ENCODE measurements at regions not wholly inside any gene's neighbourhood (a gene's known extent, or its start where the extent isn't known, plus 50 kb on each side); places are given as distances from the start of the nearest gene placed in this dataset.

DNA sequence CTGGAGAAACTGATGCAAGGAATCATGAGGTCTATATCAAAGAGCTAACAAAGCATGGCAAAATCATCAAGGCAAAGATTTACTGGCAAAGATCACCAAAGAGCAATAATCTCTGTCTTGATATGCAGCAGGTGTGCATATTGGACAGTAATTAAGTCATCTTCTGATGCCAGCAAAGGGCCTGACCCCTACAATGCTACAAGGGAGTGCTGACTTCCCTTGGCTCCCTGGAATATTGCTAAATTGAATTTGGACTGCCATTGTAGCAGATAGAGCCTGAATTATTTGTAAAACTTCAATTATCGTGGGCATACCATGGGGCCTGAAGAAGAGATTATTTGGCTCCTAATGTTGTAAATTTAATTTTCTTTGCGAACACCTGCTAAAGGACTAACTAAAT, 307.9 kb upstream of the SYT1 start:
- TF ChIP-seq GATA3 (IDR thresholded peaks at IDR 0.05; ENCODE audit: low read depth, low read length) = no peak
- TF ChIP-seq GATA2 (IDR thresholded peaks at IDR 0.05; ENCODE audit: low read depth, low read length) = no peak

DNA sequence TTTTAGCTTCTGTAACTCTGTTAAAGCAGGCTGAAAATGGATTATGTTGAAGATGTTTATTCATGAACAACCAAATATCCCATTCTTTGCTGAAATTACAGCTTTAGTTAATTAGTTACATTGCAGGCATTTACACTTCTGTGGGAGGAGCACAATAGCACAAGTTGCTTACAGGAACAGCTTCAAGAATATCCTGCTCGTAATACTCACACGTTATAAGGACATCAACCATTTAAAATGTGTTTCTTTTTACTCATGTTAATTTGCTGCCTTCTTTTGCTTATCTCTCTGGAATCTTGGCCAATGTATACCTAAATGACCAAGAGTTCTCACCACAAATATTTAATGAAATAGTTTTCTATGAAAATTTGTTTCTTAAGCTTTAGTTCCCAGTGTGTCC, 305.2 kb upstream of the SYT1 start:
- TF ChIP-seq GATA3 (IDR thresholded peaks at IDR 0.05; ENCODE audit: low read depth, low read length) = no peak
- TF ChIP-seq GATA2 (IDR thresholded peaks at IDR 0.05; ENCODE audit: low read depth, low read length) = no peak

- no peak for TF ChIP-seq GATA2 (IDR thresholded peaks at IDR 0.05; ENCODE audit: low read depth, low read length)
- no peak for TF ChIP-seq GATA3 (IDR thresholded peaks at IDR 0.05; ENCODE audit: low read depth, low read length)
Measured at GRCh38 chr12:78559886-78560285, 304.7 kb upstream of the SYT1 start.

DNA sequence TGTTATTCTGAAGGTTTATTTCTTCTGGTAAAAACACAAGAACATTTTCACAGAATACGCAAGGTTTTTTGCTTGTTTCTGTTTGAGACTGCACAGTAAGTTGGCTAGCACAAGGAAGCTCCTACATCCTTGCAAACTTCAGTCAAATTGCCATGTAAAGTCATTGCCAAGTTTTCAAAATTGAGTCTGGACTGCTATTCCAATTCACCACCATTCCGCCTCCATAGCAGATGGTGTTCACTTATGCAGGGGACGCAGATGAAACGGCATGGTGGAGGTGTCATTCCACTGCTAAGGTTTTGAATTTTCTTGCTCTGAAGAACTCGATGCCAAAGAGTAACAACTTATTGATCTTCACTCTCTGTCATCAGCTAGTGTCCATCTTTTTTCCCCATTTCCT, 303.9 kb upstream of the SYT1 start:
- TF ChIP-seq GATA3 (IDR thresholded peaks at IDR 0.05; ENCODE audit: low read depth, low read length) = no peak

DNA sequence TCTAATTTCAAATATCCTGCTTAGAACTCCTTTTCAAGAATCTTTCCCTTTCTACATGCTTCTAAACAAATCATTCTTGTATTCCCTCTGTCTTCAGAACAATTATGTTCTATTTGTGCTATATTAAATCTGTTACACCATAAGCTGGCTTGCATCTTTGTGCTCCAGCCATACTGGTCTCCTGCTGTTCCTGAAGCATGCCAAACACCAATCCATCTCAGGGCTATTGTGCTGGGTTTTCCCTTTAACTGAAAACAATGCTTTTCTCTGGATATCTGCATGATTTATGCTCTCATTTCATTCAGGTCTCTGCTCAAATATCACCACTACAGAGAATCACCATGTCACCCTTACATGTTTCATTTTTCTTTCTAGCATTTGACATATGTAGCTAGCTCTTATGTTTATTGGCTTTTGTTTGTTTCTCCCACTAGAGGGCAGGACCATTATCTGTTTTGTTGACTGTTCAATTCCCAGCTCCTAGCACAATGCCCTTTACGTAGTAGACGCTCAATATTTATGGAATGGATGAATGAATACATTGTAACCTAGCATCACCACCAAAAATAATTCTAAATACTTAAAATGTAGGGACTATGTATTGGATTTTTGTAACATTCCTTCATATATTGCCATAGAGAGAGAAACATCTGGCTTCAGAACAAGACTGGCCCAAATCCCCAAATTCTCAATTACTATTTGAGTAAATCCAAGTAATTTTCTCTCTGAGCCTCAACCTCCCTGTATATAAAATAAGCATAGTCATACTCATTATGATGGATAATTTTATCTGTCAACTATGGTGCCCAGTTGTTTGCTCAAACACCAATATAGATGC, 302.0 kb upstream of the SYT1 start:
- TF ChIP-seq GATA2 (IDR thresholded peaks at IDR 0.05; ENCODE audit: low read depth, low read length) = no peak
- no peak for TF ChIP-seq GATA3 (IDR thresholded peaks at IDR 0.05; ENCODE audit: low read depth, low read length)

- TF ChIP-seq GATA2 (IDR thresholded peaks at IDR 0.05; ENCODE audit: low read depth, low read length) = no peak
- TF ChIP-seq GATA3 (IDR thresholded peaks at IDR 0.05; ENCODE audit: low read depth, low read length) = no peak
Measured at GRCh38 chr12:78563826-78564225, 300.7 kb upstream of the SYT1 start.

DNA sequence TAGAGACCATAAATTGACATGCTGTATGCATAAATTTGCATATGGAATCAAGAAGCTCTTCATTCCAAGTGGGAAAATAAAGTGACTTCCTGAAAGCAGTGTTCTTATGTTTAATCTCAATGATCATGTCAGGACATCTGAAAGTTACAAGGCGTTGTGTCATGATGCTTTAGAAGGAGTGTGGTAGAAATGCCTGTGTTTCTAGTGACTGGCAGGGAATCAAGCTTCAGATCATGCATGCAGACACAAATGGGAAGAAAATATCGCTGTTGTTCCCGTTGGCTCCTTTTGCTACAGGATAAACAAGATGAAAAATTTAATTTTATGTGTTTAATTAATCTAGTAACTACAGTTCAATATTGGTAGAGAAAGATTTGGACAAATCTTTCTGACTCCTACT, 298.1 kb upstream of the SYT1 start:
- TF ChIP-seq GATA2 (IDR thresholded peaks at IDR 0.05; ENCODE audit: low read depth, low read length) = no peak
- TF ChIP-seq GATA3 (IDR thresholded peaks at IDR 0.05; ENCODE audit: low read depth, low read length) = no peak

- TF ChIP-seq GATA3 (IDR thresholded peaks at IDR 0.05; ENCODE audit: low read depth, low read length) (no peak), GATA2 (IDR thresholded peaks at IDR 0.05; ENCODE audit: low read depth, low read length) (no peak)
Measured at GRCh38 chr12:78568321-78569020, 296.1 kb upstream of the SYT1 start.

DNA sequence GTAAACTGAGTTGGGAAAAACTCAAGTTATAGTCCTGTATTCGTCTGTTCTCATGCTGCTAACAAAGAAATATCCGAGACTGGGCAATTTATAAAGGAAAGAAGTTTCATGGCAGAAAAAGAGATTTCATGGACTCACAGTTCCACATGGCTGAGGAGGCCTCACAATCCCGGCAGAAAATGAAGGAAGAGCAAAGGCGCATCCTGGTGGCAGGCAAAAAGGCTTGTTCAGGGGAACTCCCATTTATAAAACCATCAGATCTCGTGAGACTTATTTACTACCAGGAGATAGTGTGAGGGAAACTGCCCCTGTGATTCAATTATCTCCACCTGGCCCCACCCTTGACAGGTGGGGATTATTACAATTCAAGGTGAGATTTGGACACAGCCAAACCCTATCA, 292.6 kb upstream of the SYT1 start:
- TF ChIP-seq GATA2 (IDR thresholded peaks at IDR 0.05; ENCODE audit: low read depth, low read length) (no peak), GATA3 (IDR thresholded peaks at IDR 0.05; ENCODE audit: low read depth, low read length) (no peak)

- TF ChIP-seq GATA2 (IDR thresholded peaks at IDR 0.05; ENCODE audit: low read depth, low read length) = no peak
- TF ChIP-seq GATA3 (IDR thresholded peaks at IDR 0.05; ENCODE audit: low read depth, low read length) = no peak
Measured at GRCh38 chr12:78579846-78580245, 284.7 kb upstream of the SYT1 start.

- TF ChIP-seq GATA2 (IDR thresholded peaks at IDR 0.05; ENCODE audit: low read depth, low read length) (no peak), GATA3 (IDR thresholded peaks at IDR 0.05; ENCODE audit: low read depth, low read length) (no peak)
Measured at GRCh38 chr12:78580296-78580695, 284.3 kb upstream of the SYT1 start.

- TF ChIP-seq GATA2 (IDR thresholded peaks at IDR 0.05; ENCODE audit: low read depth, low read length) (no peak), GATA3 (IDR thresholded peaks at IDR 0.05; ENCODE audit: low read depth, low read length) (no peak)
Measured at GRCh38 chr12:78584695-78585094, 279.9 kb upstream of the SYT1 start.

DNA sequence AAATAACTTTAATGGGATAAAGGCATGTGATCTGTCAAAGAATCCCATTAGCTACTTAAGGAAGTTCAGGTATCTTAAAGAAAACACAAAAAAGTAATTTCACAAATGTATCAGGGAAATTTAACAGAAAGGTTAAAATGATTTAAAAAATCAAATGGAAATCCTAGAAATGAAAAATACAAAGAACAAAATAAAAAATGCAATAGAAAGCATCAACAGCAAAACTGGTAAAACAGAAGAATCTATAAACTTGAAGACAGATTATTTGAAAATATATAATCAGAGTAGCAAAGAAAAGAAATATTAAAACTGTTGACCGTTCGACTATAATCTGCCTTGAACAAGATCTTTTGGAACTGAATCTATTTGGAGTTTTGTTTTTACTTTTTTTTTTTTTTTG, 279.4 kb upstream of the SYT1 start:
- no peak for TF ChIP-seq GATA2 (IDR thresholded peaks at IDR 0.05; ENCODE audit: low read depth, low read length)
- TF ChIP-seq GATA3 (IDR thresholded peaks at IDR 0.05; ENCODE audit: low read depth, low read length) = no peak

GRCh38 chr12:78586790-78587189, 277.8 kb upstream of the SYT1 start:
- no peak for TF ChIP-seq GATA2 (IDR thresholded peaks at IDR 0.05; ENCODE audit: low read depth, low read length)
- no peak for TF ChIP-seq GATA3 (IDR thresholded peaks at IDR 0.05; ENCODE audit: low read depth, low read length)

DNA sequence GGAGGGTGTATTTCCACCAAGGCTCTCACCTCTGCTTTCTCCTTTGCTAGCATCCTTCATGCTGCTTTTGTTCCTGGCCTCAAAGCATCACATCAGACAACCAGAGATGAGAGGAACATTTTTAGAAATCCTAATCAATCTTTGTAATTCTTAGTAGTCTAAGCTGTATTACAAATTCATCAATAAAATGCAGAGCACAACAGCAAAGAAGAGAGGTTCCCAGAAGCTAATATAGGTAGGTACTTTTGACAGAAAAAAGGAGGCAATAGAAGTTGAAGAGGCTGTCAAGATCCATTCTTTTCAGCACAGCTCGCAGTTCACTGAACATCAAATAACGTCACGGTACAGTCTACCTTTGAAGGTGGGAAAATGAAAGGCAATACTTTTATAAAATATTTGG, 265.2 kb upstream of the SYT1 start:
- no peak for TF ChIP-seq GATA3 (IDR thresholded peaks at IDR 0.05; ENCODE audit: low read depth, low read length)
- no peak for TF ChIP-seq GATA2 (IDR thresholded peaks at IDR 0.05; ENCODE audit: low read depth, low read length)
